Glomerular visceral epithelial cell (primary cell): ENCODE measurements at regions not wholly inside any gene's neighbourhood (a gene's known extent, or its start where the extent isn't known, plus 50 kb on each side); places are given as distances from the start of the nearest gene placed in this dataset.
"Not testable (repeated sequence)": the region's sequence is repeated elsewhere in the genome, so short reads cannot be mapped to it uniquely, and the experiment has no call there.

Experiments used
- DNase-seq: peaks from one replicate; pipeline ENCODE4 v3.0.0-alpha.2; 2016; ENCODE audit errors: extremely low spot score

- no peak for DNase-seq
Observed at GRCh38 chr9:71364186-71364955, 242.9 kb upstream of the TRPM3 start.

DNA sequence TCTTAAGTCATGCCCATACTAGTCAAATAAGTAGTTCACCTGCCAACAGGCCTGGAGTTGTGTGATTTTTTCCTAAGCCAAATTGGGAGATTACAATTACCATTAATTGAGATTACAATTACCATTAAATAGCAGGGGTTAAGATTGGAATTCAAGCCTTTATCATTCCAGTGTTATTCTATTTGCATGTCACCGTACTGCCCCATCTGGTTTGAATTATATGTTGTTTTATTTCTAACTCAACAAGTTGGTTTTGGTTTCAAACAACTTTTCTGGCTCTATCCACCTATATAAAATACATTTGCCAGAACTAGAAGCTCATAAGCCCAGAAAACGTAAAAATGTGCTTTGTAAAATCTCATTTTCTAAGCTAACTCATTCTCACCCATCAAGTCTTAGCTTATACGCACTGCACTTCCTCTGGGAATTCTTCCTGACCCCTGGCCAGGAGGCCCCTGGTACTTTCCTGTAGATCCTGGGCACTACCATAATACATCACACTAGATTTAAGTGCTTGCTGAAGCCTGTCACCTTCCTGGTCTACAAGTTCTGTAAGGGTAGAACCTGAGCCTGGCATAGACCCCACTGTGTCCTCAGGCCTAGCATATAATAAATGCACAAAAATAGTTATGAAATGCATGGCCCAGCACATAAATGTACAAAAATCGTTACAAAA is 242.0 kb upstream of the TRPM3 start:
- no peak for DNase-seq

GRCh38 chr9:71361357-71361756 is 239.9 kb upstream of the TRPM3 start:
- DNase-seq, result no peak

- no peak for DNase-seq
Observed at GRCh38 chr9:71357346-71357745, 235.9 kb upstream of the TRPM3 start.

- no peak for DNase-seq
Observed at GRCh38 chr9:71355884-71356283, 234.5 kb upstream of the TRPM3 start.

GRCh38 chr9:71353720-71354119 is 232.3 kb upstream of the TRPM3 start:
- no peak for DNase-seq

GRCh38 chr9:71352837-71353236 is 231.4 kb upstream of the TRPM3 start:
- no peak for DNase-seq

GRCh38 chr9:71349218-71349617 is 227.8 kb upstream of the TRPM3 start:
- peak; percentile 12 for DNase-seq

DNA sequence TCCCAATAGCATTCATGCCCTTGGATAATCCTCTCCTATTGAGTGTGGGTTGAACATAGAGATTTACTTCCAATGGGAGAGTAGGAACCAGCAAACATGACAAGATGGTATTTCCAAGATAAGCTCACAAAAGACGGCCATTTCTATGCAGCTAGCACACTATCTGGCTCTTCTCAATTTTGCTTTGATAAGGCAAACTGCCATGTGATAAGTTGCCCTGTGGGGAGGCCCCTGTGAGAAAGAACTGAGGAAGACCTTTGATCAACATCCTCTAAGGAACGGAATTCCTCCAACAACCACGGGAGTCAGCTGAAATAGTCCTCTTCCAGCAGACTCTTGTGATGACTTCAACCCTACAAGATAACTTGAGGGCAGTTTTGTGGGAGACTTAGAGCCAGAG is 211.9 kb upstream of the TRPM3 start:
- DNase-seq, result no peak

- no peak for DNase-seq
Observed at GRCh38 chr9:71331603-71332002, 210.2 kb upstream of the TRPM3 start.

DNA sequence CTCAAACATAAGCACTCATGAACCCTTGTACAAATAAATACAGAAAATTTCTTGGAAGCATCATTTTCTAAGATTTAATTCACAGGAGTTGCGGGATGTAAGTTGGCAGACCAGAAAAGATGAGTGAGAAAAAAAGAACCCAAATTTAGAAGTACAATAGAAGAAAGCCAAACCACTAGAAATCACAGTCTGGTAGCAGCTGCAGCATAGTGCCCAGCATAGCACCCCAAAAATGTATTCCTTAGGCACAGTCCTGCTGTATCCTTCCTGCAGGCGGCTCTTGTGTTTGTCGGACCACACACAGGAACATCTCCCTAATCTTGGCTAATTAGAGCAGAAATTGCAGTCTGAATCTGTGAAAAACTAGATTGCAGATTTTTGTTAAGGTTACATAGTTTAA is 208.5 kb upstream of the TRPM3 start:
- no peak for DNase-seq

GRCh38 chr9:71326360-71326759 is 204.9 kb upstream of the TRPM3 start:
- DNase-seq, result no peak

DNA sequence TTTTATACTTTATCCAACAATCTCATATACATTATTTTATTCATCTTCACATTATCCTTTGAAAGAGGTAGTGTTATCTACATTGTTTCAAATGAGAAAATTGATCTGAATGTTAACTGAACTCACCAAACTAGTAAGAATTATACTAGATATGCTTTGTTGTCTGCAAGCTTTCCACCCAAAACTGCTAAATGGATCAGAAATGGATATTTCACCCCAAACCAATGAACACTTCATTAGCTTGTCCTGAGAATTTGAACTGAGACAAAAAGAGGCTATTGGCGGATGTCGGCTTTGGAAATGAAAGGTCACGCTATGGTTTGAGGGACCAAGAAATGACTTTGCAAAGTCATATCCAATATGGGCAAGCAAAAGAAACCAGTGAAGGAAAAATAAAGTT is 201.9 kb upstream of the TRPM3 start:
- no peak for DNase-seq

DNA sequence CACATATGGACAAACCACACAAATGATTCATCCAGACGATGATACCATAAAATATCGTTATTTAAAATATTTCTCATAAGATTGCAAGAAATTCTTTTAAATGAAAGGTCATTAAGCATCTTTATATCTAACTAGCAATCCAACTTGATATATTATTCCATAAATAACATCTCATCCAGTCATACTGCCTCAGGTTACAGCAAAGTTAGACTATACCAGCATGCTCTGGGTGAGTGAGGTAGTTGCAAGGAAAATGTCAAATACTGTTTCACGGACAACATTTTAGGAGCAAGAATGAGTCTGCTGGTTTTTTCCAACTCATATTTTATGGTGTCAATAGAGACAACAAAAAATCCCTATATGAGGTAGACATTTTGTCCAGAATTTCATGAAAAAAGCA is 200.9 kb upstream of the TRPM3 start:
- no peak for DNase-seq

GRCh38 chr9:71308454-71308853 is 187.0 kb upstream of the TRPM3 start:
- no peak for DNase-seq

GRCh38 chr9:71306134-71306533 is 184.7 kb upstream of the TRPM3 start:
- no peak for DNase-seq

- DNase-seq, result no peak
Observed at GRCh38 chr9:71303351-71303750, 181.9 kb upstream of the TRPM3 start.

- DNase-seq, result no peak
Observed at GRCh38 chr9:71302776-71303175, 181.4 kb upstream of the TRPM3 start.

DNA sequence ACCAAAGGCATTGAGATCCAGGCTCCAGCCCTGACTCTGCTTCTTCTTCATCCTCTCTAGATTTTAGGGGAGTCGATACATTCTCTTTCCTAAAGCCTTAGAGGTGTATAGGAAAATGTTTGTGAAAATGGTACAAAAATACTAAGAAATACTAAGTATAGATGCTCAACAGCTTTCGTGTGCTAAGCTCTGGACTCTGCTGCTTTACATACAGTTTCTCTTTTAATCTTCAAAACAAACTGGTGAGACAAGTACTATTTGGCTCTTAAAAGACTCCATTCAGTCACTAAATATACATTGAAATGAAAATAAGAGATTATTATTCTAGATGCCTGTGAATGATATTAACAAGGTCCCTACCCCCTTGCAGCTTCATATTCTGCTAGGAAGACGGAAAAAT is 174.5 kb upstream of the TRPM3 start:
- no peak for DNase-seq

- no peak for DNase-seq
Observed at GRCh38 chr9:71286146-71286545, 164.7 kb upstream of the TRPM3 start.

GRCh38 chr9:71285191-71285656 is 163.8 kb upstream of the TRPM3 start:
- DNase-seq, result peak; percentile 72

- DNase-seq, result not testable (repeated sequence)
Observed at GRCh38 chr9:71282116-71282515, 160.7 kb upstream of the TRPM3 start.

DNA sequence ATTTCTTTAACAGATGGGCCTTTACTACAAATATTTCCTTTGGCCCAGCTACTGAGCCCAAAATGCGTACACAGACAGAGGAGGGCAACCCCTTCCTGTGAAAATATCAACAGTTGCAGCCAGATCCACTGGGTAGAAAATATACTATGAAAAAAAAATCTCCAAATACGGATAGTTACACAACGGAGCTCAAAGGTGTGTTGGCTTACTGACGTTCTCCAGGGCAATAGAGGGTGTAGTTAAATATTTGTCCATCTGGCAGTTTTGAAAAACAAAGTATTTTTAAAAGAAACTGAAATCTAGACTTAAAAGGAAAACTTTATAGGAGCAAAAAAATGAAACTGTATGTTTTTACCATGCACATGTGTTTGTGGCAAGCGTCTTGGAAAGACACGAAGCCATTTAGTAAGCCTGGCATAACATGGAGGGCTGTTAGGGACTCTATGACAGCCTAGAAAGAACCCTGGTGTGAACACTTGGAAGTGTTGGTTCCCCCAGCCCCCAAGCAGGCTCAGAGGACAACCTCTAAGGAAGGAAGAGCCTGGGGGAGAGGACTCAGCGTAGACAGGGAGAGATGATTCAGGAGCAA is 157.8 kb upstream of the TRPM3 start:
- no peak for DNase-seq
